Daoy (cell line): ENCODE measurements at regions not wholly inside any gene's neighbourhood (a gene's known extent, or its start where the extent isn't known, plus 50 kb on each side); places are given as distances from the start of the nearest gene placed in this dataset.

ENCODE experiments used
- DNase-seq: peaks from one replicate; pipeline ENCODE4 v3.0.0-alpha.2; 2015; ENCODE audit warnings: low read depth

DNA sequence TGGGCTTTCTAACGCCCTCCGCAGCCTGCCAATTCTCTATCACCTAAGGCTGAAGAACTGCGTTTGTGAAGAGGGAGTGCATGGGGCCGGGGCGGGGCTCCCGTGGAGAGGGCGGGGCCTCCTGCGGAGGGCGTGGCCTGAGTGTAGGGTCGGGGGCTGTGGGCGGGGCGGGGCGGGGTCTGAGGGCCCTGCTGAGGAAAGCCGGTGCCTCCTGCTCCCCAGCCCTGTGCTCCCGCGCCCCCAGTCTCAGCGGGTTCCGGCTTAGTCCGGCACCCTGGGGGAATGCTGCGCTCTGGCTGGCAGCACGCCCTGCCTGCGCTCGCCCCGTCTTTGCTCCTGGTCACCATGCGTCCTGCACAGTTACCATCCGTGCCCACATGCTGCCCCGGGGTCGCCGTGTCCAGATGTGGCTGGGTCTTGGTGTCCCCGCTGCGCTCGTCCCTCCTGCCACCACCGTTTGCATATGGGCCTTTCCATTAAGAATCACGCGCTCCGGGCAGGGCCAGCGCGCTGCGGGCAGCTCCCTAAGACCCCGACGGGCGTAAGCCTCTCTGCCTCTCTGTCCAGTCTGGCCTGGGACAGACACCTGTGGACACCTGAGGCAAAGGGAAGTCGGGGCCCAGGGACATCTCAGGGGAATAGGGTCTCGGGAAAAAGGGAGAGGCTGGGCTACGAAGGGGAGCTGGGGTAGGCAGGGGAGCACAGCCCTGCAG, 144.0 kb upstream of the RET start:
- peak; percentile 19 for DNase-seq

DNA sequence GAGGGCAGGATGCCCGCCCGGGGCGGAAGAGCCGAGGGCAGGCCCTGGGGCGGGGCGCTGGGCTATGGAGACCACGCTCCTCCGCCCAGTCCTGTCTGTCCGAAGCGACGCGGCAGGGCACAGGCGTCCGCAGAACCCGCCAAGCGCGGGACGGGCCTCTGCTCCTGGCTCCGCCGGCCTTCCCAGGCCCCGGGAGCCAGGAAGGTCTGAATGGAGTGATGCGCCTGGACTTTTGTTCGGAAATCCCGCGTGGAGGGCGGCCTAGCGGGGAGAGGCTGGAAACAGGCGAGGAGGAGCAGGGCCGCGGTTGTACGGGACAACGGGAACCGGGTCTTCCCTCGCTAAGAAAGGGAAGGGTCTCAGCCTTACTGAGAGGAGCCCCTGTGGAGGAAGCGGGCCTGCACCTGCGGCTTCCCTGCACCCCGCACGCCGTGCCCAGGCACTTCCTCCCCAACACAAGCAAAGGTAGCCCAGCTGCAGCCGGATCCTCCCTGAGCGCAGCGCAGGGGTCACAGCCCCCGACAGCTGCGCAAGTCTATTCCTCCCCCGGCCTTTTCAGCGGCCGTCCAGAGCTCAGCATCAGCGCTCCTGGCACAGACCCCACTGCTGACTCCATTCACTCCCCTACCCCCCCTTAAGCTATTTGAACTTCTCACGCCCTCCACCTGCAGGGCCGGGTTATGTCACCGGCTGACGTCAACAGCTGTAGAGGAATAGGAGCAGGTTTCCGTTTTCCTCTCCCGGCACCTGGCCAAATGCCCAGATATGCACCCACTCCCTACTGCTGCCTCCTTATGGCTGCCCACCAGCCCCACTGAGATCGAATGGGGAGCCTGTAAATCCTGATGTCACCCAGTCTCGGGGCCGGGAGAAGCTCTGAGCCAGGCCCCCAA, 143.2 kb upstream of the RET start:
- peak; percentile 42 for DNase-seq

DNA sequence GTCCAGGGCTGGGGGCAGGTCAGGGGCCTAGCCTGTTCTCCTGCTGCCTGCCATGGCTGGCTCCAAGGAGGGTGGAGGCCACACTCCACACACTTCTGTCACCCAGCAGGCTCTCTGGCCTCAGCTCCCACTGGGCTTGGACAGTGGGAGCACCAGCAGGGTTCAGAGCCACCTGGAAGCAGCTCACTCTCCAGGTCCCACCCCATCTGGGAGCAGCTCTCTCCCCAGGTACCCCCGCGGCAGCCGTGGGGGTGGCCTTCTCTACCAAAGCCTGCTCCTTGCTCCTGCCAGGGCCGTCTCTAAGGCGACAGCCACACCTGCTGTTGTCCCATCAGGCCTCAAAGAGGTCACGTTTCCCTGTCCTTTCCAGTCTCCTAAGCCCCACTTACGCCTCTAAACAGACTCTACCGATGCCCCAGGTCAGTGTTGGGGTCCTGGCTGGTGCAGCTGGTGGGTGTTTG, 142.5 kb upstream of the RET start:
- DNase-seq: no peak

DNA sequence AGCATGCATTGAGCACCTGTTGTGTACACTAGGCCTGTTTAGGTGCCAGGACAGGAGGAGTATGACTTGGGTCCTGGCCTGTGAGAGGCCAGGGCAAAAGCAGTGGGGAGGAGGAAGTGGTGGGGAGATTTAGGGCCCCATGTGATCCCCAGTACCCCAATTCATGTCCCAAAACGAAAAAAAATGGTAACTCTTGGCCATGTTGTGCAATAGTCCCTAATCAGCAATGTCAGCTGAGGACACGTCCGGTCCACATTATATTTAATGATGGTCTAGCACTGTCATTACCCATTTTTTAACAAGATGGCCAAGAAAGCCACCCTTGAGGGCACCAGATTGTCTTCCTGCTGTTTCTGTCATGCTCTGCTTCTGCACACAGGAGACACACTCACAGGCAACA, 142.0 kb upstream of the RET start:
- DNase-seq: no peak

DNA sequence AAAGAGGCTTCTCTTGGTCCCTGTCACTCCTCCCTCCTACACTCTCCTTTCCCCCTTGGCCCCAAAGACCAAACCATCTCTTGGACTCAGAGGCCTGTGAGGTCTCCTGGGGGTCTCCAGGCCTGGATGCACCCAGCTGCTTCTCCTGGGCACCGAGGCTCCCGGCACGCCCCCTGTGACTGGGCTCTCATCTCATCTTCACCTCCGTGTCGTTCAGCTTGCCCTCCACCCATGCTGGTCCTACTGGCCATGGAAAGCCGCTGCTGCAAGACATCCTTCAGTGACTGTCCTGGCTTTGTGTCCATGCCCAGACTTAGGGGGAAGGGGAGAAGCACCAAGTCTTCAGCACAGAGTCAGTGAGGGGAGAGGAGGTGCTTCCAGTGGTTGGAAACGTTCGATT, 141.4 kb upstream of the RET start:
- no peak for DNase-seq

DNA sequence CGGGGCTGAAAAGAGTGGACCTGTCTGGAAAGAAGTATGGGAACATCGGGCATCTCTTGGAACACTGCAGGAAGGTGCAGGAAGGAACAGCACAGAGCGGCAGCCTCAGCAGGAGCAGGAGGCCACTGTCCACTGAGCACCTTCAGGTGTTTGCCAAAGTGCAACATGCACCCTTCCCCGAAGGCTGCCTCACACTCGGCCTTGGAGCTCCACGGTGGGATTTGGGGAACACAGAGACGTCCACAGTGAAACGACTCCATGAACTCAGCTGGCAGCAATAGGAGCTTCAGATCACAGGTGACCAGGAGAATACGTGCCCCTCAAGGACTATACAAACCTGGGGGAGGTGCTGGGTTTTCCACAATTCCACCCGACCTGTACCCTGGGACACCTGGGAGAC, 140.3 kb upstream of the RET start:
- no peak for DNase-seq

DNA sequence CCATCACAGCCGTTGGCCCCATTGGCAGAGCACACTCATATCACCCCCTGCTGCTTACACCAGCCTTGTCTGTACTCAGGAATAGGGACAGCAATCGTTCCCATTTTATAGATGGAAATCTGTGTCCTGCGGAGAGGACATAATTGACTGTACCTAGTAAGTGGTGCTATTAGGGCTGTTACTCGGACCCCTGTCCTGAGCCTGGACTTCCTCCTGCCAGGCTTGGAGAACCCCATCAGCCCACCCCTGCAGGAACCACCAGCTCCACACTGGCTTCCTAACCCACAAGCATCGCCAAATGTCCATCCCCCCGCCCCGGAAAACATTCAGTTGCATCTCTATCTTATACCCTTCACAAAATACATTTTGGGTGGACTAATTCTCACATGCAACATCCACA, 139.8 kb upstream of the RET start:
- DNase-seq: no peak

DNA sequence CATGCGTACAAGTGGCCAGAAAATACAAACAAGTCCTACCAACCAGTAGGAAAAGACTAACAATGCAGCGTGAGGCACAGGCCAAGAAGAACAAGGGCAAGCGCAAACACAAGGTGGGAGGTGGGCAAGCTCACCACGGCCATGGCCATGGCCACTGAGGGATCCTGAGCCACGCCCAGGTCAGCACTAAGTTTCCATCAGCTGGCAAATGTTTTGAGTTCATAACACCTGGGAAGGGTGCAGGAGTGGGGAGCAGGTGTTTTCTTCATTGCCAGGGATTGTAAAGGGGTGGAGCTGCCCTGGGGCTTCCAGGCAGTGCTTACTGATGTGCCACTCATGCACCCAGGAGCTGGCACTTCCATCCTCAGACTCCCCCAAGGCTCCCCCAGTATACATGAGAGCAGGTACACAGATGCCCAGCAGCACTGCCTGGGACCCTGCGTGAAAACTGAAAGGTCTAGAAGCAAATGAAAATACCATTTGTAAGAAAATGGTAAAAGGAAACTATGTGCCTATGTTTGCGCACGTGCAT, 139.2 kb upstream of the RET start:
- no peak for DNase-seq

DNA sequence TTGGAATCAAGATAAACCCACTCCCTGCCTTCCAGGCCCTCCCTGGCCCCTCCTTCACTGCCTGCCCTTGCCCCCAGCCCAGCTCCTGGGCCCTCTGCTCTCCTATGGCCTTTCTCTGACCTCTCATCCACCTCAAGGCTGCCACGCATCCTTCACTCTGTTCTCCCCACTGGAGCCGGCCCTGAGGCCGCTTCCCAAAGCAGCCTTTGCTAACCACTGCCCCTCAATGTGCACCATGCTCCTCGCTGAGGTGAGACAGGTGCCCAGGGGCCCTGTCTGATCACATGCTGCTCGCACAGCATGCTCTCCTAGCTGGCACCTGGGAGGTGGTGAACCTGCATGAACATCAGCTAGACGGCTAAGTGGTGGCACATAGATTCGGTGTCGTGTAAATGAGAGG, 138.5 kb upstream of the RET start:
- DNase-seq: no peak

DNA sequence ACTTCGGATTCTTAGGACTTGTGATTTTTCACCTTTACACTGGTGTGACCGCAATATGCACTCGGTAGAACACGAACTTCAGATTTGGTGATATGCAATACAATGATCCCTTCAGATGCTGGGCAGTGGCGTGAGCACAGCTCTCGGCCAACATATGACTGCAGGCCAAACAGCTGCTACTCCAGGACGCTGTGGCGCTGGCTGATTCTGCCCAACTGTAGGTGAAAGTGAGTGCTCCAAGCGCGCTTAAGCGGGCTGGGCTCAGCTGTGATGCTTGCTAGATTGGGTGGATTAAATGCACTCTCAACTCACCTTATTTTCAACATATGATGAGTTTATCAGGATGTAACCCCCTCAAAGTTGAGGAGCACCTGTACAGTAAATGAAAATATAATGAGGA, 137.6 kb upstream of the RET start:
- DNase-seq: no peak

DNA sequence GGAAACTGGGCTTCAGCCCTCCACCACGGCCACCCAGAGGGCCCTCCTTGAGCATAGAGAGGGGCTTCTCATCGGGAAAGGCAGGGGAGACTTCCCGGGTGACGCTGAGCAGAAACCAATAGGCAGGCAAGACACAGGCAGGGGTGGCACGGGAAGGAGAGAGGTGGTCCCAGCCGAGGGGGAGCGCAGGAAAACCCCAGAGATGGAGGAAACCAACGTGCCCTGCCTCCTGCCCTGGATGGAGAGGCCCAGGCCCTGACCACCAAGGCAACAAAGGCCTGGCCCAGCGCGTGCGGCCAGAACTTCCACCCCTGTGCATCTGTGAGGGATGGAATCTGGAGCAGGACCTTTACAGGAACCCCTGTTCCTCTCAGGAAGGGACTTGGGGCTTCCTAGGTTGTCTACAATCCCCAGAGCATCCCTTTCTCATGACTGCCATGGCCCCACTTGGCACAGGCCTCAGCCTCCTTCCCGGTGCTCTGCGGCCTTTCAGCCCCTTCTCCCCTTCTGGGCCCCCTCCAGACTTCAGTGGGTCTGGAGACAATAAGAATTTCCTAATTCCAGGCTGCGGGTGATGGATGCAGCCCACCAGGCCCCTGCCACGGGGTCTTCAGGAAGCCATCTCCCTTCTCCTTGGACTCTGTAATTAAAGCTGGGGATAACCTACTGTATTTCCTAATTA, 137.0 kb upstream of the RET start:
- no peak for DNase-seq

DNA sequence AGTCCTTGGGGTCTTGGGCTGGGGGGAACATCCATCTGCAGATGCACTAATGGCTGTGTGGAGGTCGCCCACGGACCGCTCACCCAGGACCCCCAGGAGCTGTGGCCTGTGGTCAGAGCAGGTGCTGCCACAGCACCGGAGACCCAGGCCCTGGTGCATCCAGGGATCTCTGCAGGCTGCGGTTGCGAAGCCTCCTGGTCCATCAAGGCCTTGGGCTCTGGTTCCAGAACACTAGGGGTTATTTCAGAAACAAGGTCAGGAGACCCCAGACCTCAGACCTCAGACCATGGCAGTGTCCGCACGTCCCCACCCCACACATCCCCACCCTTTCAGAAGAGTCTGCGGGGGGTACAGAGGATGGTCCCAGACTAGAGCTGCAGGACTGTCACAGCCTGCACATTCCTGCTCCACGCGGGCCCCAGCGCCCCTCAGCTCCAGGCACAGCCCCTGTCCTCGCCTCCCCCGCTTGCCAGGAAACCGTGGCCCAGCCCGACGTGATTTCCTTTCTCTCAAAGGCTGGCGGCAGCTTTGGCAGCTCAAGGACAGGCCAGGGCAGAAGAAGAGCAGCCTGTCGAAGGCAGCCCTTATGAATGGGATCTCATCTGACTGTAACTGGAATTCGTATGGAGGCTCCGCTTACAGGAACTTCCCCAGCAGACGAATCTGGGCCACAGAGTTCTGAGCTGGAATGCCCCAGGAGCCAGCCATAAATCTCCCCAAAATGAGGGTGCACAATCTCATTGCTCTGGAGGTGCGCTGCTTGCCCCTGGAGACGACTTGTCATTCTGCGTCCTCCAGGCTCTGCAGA, 136.2 kb upstream of the RET start:
- no peak for DNase-seq

DNA sequence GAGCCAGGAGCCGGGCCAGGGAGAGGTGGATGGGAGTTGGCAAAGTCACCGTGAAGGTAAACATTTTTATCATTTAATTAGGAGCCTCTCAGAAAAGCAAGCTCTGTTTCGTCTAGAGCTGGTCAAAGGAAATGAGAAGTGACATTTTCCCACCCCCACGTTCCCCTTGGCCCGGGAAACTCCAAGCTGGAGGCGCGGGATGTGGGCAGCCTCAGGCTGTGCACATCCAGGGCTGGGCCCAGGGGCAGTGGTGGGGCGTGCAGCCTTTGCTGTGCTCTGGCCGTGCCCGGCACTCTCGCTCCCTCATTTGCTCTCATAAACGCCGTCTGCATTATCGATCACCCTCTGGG, 135.6 kb upstream of the RET start:
- no peak for DNase-seq

DNA sequence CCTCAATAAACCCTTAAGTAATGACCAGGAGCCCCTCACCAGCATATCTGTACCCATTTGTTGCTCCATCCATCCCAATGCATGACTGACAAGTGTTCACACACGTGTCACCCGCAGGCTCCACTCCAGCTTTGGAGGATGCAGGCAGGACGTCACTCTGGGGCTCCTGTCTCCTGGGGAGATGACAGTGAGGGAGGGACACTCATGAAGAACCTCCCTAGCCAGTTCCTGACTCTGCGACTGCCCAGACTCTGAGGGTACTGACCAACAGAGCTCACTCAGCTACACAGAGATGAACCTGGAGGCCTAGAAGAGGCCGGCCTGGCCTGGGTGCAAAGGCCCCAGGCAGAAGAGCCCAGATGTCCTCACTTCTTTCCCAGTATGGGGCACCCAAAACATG, 135.1 kb upstream of the RET start:
- no peak for DNase-seq

DNA sequence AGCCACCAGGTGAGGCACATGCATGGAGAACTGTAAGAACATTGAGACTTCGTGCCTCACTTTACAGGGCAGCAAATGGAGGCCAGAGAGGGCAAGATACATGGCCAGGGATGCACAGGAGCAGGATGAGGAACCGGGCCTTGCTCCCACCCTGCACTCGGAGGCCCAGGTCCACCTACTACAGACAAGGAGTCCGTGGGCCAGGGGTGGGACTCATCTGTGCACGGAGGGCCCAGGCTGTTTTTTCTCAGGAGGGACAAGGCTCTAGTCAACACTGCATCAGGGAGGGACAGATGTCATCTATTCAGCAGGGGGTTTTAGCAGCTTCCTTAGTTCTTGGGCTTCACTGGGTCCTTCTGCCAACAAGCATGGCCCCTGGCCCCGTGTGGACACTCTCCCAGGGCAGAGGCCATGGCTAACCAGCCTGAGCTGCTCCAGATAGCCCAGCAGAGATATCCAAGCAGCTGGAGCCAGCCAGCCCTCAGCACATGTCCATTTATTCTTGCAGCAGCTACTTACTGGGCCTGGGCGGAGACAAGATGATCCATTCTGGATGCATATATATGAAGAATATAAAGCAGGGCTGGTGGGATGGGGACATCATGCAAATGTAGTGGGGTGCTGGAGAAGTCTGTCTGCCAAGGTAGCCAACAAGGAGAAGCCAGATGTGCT, 134.5 kb upstream of the RET start:
- DNase-seq: no peak

DNA sequence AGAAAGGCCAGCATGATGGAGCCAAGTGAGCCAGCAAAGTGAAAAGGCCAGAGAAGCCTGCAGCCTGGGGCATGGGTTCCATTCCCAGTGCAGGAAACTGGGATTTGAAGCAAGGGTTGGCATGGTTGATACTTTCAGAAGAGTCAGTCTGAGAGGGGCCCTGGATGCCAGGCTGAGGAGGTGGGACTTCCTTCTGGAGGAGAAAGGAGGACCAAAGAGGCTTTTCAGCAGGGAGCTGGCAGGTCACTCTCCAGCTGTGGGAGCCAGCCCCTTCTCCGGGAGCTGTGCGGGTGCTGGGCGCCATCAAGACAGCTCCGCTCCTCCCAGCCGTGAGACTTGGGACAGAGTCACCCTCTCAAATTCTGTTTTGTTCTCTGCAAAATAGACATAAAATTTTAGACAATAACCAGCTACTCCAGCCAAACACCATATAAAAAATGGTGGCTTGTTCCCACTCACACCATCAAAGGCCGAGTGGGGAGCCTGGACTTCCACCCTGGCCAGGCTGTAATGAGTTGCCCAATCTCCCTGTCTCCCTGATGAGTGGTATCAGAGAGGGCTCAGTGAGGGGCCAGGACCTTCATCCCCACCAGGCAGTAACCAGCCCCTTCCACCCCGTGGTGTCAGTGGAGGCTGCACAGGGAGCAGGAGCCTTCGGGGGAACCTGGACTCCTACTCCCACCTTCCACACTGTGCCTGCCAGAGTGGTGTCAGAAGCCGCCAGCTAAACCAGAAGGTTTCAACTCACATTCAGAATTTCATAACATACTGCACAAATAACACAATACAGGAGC, 133.6 kb upstream of the RET start:
- DNase-seq: no peak

DNA sequence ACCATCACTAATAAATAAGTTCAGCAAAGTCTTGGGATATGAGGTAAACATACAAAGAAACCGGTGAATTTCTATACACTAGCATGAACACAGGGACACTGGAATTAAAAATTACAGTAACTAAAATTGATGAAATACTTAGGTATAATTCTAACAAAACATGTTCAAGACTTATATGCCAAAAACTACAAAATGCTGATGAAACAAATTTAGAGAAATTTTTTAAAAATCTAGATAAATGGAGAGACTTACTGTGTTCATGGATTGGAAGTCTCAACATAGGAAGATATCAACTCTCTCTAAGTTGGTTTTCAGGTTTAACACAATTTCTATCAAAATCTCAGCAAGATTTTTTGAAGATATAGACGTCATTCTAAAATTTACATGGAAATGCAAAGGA, 128.8 kb upstream of the RET start:
- no peak for DNase-seq

DNA sequence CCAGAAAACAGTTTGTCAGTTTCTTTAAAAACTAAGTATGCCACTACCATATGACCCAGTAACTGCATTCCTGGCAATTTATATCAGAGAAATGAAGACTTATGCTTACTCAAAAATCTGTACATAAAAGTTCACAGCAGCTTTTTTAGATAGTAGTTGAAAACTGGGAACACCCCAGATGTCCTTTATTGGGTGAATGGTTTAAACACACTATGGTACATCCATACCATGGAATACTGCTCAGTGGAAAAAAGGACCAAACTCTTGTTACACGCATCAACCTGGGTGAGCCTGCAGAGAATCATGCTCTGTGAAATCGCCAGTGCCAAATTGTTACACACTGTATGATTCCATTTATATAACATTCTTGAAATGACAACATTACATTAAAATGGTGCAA, 127.6 kb upstream of the RET start:
- DNase-seq: no peak

DNA sequence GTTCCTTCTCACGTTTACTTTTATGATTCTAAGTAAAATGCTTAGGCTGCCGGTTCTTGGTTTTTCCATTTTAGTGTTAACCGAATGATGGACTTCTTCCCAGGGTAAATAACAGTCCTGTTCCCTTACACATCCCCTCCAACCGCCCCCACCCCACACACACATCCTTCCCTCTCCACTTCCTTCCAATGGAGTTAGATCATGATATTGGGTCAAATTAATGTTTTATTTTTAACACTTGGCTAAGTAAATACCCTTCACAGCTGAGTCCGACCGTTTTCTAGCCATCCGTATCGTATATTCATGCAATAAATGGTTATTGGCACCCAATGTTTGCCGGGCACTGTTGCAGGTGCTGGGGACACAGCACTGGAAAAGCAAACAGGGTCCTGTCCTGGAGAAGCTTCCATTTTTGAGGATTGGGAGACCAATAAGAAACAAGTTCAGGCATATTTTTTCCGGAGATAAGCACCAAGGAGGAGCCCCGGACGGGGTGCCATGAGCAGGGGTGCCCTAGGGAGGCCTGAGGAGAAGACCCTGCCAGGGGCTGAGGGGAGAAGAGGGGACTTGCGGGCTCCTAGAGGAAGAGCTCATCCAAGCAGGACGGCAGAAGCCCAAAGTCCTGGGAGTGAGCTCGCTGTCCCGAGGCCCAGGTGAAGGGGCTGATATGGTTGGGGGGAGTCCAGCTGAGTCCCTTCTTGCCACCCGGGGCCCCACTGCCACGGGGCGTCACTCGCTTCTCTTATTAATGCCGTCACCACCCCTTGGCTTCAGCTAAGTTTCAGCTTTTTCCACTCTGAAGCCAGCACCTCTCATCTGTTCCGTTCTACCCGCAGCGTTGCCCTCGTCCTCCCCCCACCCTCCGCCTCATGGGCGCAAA, 126.0 kb upstream of the RET start:
- no peak for DNase-seq
